ENCODE measurements at regions not wholly inside any gene's neighbourhood (a gene's known extent, or its start where the extent isn't known, plus 50 kb on each side); places are given as distances from the start of the nearest gene placed in this dataset.

DNA sequence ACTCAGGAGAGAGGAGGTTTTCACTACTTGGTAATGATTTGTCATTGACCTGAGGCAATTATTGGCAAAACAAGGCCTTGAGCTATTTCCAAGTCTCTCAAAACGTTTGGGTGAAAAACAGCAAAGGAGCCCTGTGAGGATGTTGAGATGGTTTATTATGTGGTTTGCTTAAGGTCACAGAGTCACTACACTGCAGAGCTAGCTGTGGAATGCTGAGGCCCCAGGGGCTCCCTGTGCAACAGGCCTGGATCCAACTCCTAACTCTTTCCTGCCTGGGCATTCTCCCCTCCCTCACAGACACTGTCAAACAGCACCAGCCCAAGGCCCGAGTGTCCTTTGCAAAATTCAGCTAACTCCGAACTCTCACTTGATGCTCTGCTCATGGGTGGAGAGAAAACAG, 754.6 kb upstream of the SOX11 start:
- no peaks in the 10 kb centered on the region for H3K9me3 ChIP-seq (ENCODE audit: insufficient read depth, low read length)
- H3K27ac ChIP-seq (ENCODE audit: low read length) = no peak overlapping the region
- H3K4me1 ChIP-seq (ENCODE audit: low read length) = no peaks in the 10 kb centered on the region
- no peaks in the 10 kb centered on the region for H3K36me3 ChIP-seq (replicated peaks; ENCODE audit: low read depth, low read length)
- H3K4me2 ChIP-seq (ENCODE audit: low read length) = no peak overlapping the region
- TF ChIP-seq, protein P1, sequence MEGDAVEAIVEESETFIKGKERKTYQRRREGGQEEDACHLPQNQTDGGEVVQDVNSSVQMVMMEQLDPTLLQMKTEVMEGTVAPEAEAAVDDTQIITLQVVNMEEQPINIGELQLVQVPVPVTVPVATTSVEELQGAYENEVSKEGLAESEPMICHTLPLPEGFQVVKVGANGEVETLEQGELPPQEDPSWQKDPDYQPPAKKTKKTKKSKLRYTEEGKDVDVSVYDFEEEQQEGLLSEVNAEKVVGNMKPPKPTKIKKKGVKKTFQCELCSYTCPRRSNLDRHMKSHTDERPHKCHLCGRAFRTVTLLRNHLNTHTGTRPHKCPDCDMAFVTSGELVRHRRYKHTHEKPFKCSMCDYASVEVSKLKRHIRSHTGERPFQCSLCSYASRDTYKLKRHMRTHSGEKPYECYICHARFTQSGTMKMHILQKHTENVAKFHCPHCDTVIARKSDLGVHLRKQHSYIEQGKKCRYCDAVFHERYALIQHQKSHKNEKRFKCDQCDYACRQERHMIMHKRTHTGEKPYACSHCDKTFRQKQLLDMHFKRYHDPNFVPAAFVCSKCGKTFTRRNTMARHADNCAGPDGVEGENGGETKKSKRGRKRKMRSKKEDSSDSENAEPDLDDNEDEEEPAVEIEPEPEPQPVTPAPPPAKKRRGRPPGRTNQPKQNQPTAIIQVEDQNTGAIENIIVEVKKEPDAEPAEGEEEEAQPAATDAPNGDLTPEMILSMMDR (IDR thresholded peaks at IDR 0.05; ENCODE audit: low read depth, low read length) = no peak
- TF ChIP-seq EZH2phosphoT487 (IDR thresholded peaks at IDR 0.05; ENCODE audit: low read depth) = no peak
- H3K27me3 ChIP-seq (ENCODE audit: low read depth, low read length) = no peaks in the 10 kb centered on the region
- H2AFZ ChIP-seq (ENCODE audit: low read depth, low read length) = no peak overlapping the region
- no peak overlapping the region for H3K9ac ChIP-seq (ENCODE audit: low read length)
- H3K79me2 ChIP-seq (ENCODE audit: low read length) = no peaks in the 10 kb centered on the region
- H3K4me3 ChIP-seq (ENCODE audit: low read length) = no peak overlapping the region
- no peaks in the 10 kb centered on the region for H4K20me1 ChIP-seq (ENCODE audit: insufficient read depth, low read length)

DNA sequence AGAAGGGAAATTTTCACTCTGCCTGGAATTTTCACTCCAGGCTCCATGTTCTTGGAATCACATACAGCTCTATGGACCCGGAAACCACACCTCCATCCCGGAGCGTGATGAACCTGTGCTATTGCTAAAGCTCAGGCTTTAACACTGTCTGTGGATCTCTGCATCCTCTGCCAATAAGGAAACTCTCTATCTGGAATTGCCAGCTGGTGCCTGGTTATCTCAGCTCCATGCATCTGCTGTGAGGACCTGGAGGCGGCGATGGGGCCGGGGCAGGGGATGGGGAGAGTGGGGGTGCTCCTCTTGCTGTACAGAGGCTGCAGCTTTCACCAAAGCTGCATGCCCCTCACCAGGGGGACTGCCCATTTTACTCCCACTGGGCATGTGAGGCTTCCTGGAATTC, 754.0 kb upstream of the SOX11 start:
- no peaks in the 10 kb centered on the region for H3K27me3 ChIP-seq (ENCODE audit: low read depth, low read length)
- no peaks in the 10 kb centered on the region for H4K20me1 ChIP-seq (ENCODE audit: insufficient read depth, low read length)
- TF ChIP-seq, protein P1 (IDR thresholded peaks at IDR 0.05; ENCODE audit: low read depth, low read length) = no peak
- no peak for TF ChIP-seq EZH2phosphoT487 (IDR thresholded peaks at IDR 0.05; ENCODE audit: low read depth)
- H2AFZ ChIP-seq (ENCODE audit: low read depth, low read length) = no peak overlapping the region
- no peaks in the 10 kb centered on the region for H3K9me3 ChIP-seq (ENCODE audit: insufficient read depth, low read length)
- H3K9ac ChIP-seq (ENCODE audit: low read length) = no peak overlapping the region
- no peaks in the 10 kb centered on the region for H3K79me2 ChIP-seq (ENCODE audit: low read length)
- no peak overlapping the region for H3K4me3 ChIP-seq (ENCODE audit: low read length)
- H3K4me1 ChIP-seq (ENCODE audit: low read length) = no peaks in the 10 kb centered on the region
- H3K27ac ChIP-seq (ENCODE audit: low read length) = no peak overlapping the region
- H3K36me3 ChIP-seq (replicated peaks; ENCODE audit: low read depth, low read length) = no peaks in the 10 kb centered on the region
- no peak overlapping the region for H3K4me2 ChIP-seq (ENCODE audit: low read length)

DNA sequence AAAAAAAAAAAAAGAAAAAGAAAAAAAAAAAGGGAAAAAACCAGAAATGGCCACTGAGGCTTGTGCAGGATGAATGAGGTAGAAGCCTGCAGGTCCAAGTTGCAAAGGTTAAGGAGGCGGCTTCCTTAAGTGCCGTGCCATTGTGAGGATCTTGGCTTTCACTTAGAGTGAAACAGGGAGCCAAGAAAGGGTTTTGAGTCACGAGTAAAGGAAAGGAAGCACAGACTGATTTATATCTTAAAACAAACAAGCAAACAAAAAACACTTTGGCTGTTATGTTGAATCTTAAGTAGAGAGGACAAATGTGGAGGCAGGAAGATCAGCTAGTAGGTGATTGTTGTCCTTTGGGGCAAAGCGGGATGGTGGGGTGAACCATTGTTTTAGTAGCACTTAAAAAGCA, 749.7 kb upstream of the SOX11 start:
- Histone ChIP-seq H3K27ac (ENCODE audit: low read length) (no peak overlapping the region), H3K4me1 (ENCODE audit: low read length) (no peaks in the 10 kb centered on the region), H3K9me3 (ENCODE audit: insufficient read depth, low read length) (no peaks in the 10 kb centered on the region), H4K20me1 (ENCODE audit: insufficient read depth, low read length) (no peaks in the 10 kb centered on the region), H3K27me3 (ENCODE audit: low read depth, low read length) (no peaks in the 10 kb centered on the region), H3K79me2 (ENCODE audit: low read length) (no peaks in the 10 kb centered on the region), H3K4me2 (ENCODE audit: low read length) (no peak overlapping the region), H3K9ac (ENCODE audit: low read length) (no peak overlapping the region), H3K36me3 (replicated peaks; ENCODE audit: low read depth, low read length) (no peaks in the 10 kb centered on the region), H3K4me3 (ENCODE audit: low read length) (no peak overlapping the region), H2AFZ (ENCODE audit: low read depth, low read length) (no peak overlapping the region)
- TF ChIP-seq, protein P1 (IDR thresholded peaks at IDR 0.05; ENCODE audit: low read depth, low read length) = no peak
- no peak for TF ChIP-seq EZH2phosphoT487 (IDR thresholded peaks at IDR 0.05; ENCODE audit: low read depth)

GRCh38 chr2:4947911-4948310, 744.3 kb upstream of the SOX11 start:
- TF ChIP-seq, protein P1 (IDR thresholded peaks at IDR 0.05; ENCODE audit: low read depth, low read length) = no peak
- TF ChIP-seq EZH2phosphoT487 (IDR thresholded peaks at IDR 0.05; ENCODE audit: low read depth) = no peak
- Histone ChIP-seq H3K9me3 (ENCODE audit: insufficient read depth, low read length) (no peaks in the 10 kb centered on the region), H3K4me3 (ENCODE audit: low read length) (no peak overlapping the region)

More at GRCh38 chr2:4947911-4948310, 744.3 kb upstream of the SOX11 start:
- Histone ChIP-seq H3K4me2 (ENCODE audit: low read length) (no peak overlapping the region), H3K4me1 (ENCODE audit: low read length) (peaks cover 9% of the 10 kb centered on the region), H3K27ac (ENCODE audit: low read length) (no peak overlapping the region), H3K27me3 (ENCODE audit: low read depth, low read length) (no peaks in the 10 kb centered on the region), H3K36me3 (replicated peaks; ENCODE audit: low read depth, low read length) (no peaks in the 10 kb centered on the region), H4K20me1 (ENCODE audit: insufficient read depth, low read length) (no peaks in the 10 kb centered on the region), H2AFZ (ENCODE audit: low read depth, low read length) (no peak overlapping the region), H3K79me2 (ENCODE audit: low read length) (no peaks in the 10 kb centered on the region), H3K9ac (ENCODE audit: low read length) (no peak overlapping the region)

Measured in OCI-LY3 (cell line).